LNCaP clone FGC (cell line): ENCODE measurements at regions not wholly inside any gene's neighbourhood (a gene's known extent, or its start where the extent isn't known, plus 50 kb on each side); places are given as distances from the start of the nearest gene placed in this dataset.

Experiments
- DNase-seq: peaks from one replicate; pipeline ENCODE4 v3.0.0-alpha.2; 2011; ENCODE audit warnings: low read depth
- H3K4me3 ChIP-seq: 2 replicates; pipeline ENCODE4 v1.5.1; 2011; ENCODE audit warnings: mild to moderate bottlenecking, low read depth, low read length, control low read depth
- TF ChIP-seq, protein P1 (sequence below): IDR thresholded peaks from 2 replicates; pipeline ENCODE4 v1.5.1; 2012; ENCODE audit warnings: mild to moderate bottlenecking; ENCODE audit not compliant: control insufficient read depth, insufficient read depth; ENCODE audit errors: extremely low read depth

- no peak overlapping the region for H3K4me3 ChIP-seq
- TF ChIP-seq, protein P1, sequence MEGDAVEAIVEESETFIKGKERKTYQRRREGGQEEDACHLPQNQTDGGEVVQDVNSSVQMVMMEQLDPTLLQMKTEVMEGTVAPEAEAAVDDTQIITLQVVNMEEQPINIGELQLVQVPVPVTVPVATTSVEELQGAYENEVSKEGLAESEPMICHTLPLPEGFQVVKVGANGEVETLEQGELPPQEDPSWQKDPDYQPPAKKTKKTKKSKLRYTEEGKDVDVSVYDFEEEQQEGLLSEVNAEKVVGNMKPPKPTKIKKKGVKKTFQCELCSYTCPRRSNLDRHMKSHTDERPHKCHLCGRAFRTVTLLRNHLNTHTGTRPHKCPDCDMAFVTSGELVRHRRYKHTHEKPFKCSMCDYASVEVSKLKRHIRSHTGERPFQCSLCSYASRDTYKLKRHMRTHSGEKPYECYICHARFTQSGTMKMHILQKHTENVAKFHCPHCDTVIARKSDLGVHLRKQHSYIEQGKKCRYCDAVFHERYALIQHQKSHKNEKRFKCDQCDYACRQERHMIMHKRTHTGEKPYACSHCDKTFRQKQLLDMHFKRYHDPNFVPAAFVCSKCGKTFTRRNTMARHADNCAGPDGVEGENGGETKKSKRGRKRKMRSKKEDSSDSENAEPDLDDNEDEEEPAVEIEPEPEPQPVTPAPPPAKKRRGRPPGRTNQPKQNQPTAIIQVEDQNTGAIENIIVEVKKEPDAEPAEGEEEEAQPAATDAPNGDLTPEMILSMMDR = no peak
- DNase-seq = no peak
Observed at GRCh38 chr5:135162661-135163265, 128.7 kb upstream of the PITX1 start.

GRCh38 chr5:135161221-135161620, 127.2 kb upstream of the PITX1 start:
- DNase-seq = no peak
- H3K4me3 ChIP-seq = no peak overlapping the region
- TF ChIP-seq, protein P1 = no peak

- DNase-seq = no peak
- TF ChIP-seq, protein P1 = no peak
- no peak overlapping the region for H3K4me3 ChIP-seq
Observed at GRCh38 chr5:135160036-135160675, 126.1 kb upstream of the PITX1 start.

- no peak overlapping the region for H3K4me3 ChIP-seq
- TF ChIP-seq, protein P1 = no peak
- DNase-seq = no peak
Observed at GRCh38 chr5:135159626-135160025, 125.6 kb upstream of the PITX1 start.

GRCh38 chr5:135158982-135159381, 125.0 kb upstream of the PITX1 start:
- TF ChIP-seq, protein P1 = no peak
- DNase-seq = no peak
- no peak overlapping the region for H3K4me3 ChIP-seq

DNA sequence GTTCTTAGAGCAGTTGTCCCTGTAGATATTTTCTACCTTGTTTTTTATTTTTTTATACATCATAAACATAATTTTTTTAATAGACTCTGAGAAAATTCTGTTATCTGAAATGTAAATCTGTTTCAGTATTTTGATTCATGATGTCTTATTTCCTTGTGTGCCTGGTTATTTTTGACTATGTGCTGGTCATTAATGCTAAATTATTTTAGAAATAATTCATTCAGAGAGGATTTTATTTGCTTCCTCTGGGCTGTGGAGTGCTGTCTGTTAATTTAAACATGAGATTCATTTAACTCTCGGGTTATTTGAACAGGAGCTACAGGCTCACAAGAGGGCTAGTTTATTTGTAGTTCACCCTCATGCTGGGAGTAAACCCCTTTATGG, 124.3 kb upstream of the PITX1 start:
- no peak for DNase-seq
- TF ChIP-seq, protein P1 = no peak
- H3K4me3 ChIP-seq = no peak overlapping the region
